Skeletal muscle satellite cell (primary cell): ENCODE measurements at regions not wholly inside any gene's neighbourhood (a gene's known extent, or its start where the extent isn't known, plus 50 kb on each side); places are given as distances from the start of the nearest gene placed in this dataset.

ENCODE experiments used
- H3K27me3 ChIP-seq: 2 replicates; pipeline ENCODE4 v1.7.0; 2013; ENCODE audit warnings: low read length; ENCODE audit not compliant: control insufficient read depth, insufficient read depth
- H3K36me3 ChIP-seq: 2 replicates; pipeline ENCODE4 v1.7.0; 2013; ENCODE audit warnings: mild to moderate bottlenecking, control low read depth, low read length; ENCODE audit not compliant: insufficient read depth
- H3K4me1 ChIP-seq: 2 replicates; pipeline ENCODE4 v1.7.0; 2013; ENCODE audit warnings: low read length; ENCODE audit not compliant: control insufficient read depth, insufficient read depth
- H3K4me2 ChIP-seq: 2 replicates; pipeline ENCODE4 v1.7.0; 2013; ENCODE audit warnings: mild to moderate bottlenecking, low read length
- H3K4me3 ChIP-seq: 2 replicates; pipeline ENCODE4 v1.7.0; 2013; ENCODE audit warnings: low read length
- H3K9ac ChIP-seq: 2 replicates; pipeline ENCODE4 v1.7.0; 2013; ENCODE audit warnings: mild to moderate bottlenecking, low read depth, low read length, moderate library complexity
- H3K9me3 ChIP-seq: replicated peaks from 2 replicates; pipeline ENCODE4 v1.7.0; 2013; ENCODE audit warnings: mild to moderate bottlenecking, control low read depth, low read length

- Histone ChIP-seq H3K27me3 (no peaks in the 10 kb centered on the region), H3K4me3 (no peak overlapping the region), H3K4me1 (peaks cover 6% of the 10 kb centered on the region), H3K36me3 (peaks cover 4% of the 10 kb centered on the region), H3K9ac (no peak overlapping the region), H3K4me2 (no peak overlapping the region), H3K9me3 (no peaks in the 10 kb centered on the region)
Observed at GRCh38 chr14:100409651-100410050, 86.5 kb downstream of the SLC25A47 start.

- H3K9me3 ChIP-seq: no peaks in the 10 kb centered on the region
- H3K4me1 ChIP-seq: peaks cover 6% of the 10 kb centered on the region
- H3K9ac ChIP-seq: no peak overlapping the region
- peaks cover 4% of the 10 kb centered on the region for H3K36me3 ChIP-seq
- H3K27me3 ChIP-seq: no peaks in the 10 kb centered on the region
- H3K4me3 ChIP-seq: no peak overlapping the region
- no peak overlapping the region for H3K4me2 ChIP-seq
Observed at GRCh38 chr14:100410056-100410565, 87.0 kb downstream of the SLC25A47 start.

GRCh38 chr14:100413699-100414098 lies 90.6 kb downstream of the SLC25A47 start:
- Histone ChIP-seq H3K9ac (no peak overlapping the region), H3K4me1 (peaks cover 15% of the 10 kb centered on the region), H3K27me3 (no peaks in the 10 kb centered on the region), H3K4me3 (no peak overlapping the region), H3K36me3 (no peaks in the 10 kb centered on the region), H3K9me3 (no peaks in the 10 kb centered on the region), H3K4me2 (no peak overlapping the region)

- H3K4me1 ChIP-seq: peaks cover 15% of the 10 kb centered on the region
- H3K36me3 ChIP-seq: no peaks in the 10 kb centered on the region
- H3K9ac ChIP-seq: no peak overlapping the region
- no peaks in the 10 kb centered on the region for H3K9me3 ChIP-seq
- H3K4me3 ChIP-seq: no peak overlapping the region
- H3K27me3 ChIP-seq: no peaks in the 10 kb centered on the region
- H3K4me2 ChIP-seq: no peak overlapping the region
Observed at GRCh38 chr14:100415226-100415625, 92.1 kb downstream of the SLC25A47 start.

GRCh38 chr14:100416081-100416680 lies 93.0 kb downstream of the SLC25A47 start:
- Histone ChIP-seq H3K9me3 (no peaks in the 10 kb centered on the region), H3K9ac (no peak overlapping the region), H3K4me1 (peaks cover 15% of the 10 kb centered on the region), H3K27me3 (no peaks in the 10 kb centered on the region), H3K4me2 (no peak overlapping the region), H3K36me3 (no peaks in the 10 kb centered on the region), H3K4me3 (no peak overlapping the region)

GRCh38 chr14:100416921-100417860 lies 94.1 kb downstream of the SLC25A47 start:
- H3K9me3 ChIP-seq: no peaks in the 10 kb centered on the region
- H3K36me3 ChIP-seq: no peaks in the 10 kb centered on the region
- H3K9ac ChIP-seq: peak overlapping the region; percentile 32

GRCh38 chr14:100419856-100420255 lies 96.7 kb downstream of the SLC25A47 start:
- Histone ChIP-seq H3K4me2 (no peak overlapping the region), H3K4me3 (no peak overlapping the region), H3K36me3 (no peaks in the 10 kb centered on the region), H3K4me1 (peaks cover 31% of the 10 kb centered on the region), H3K9me3 (no peaks in the 10 kb centered on the region), H3K9ac (no peak overlapping the region), H3K27me3 (no peaks in the 10 kb centered on the region)

More at GRCh38 chr14:100416921-100417860, 94.1 kb downstream of the SLC25A47 start:
- peak overlapping the region; percentile 45 for H3K4me2 ChIP-seq
- H3K4me3 ChIP-seq: no peak overlapping the region
- H3K27me3 ChIP-seq: no peaks in the 10 kb centered on the region
- peaks cover 20% of the 10 kb centered on the region for H3K4me1 ChIP-seq

GRCh38 chr14:100421756-100422470 lies 98.8 kb downstream of the SLC25A47 start:
- Histone ChIP-seq H3K9me3 (no peaks in the 10 kb centered on the region), H3K9ac (no peak overlapping the region), H3K4me1 (peaks cover 26% of the 10 kb centered on the region), H3K36me3 (no peaks in the 10 kb centered on the region), H3K4me2 (no peak overlapping the region), H3K4me3 (no peak overlapping the region), H3K27me3 (no peaks in the 10 kb centered on the region)

- Histone ChIP-seq H3K9me3 (no peaks in the 10 kb centered on the region), H3K4me3 (no peak overlapping the region), H3K4me2 (peak overlapping the region; percentile 31), H3K36me3 (no peaks in the 10 kb centered on the region), H3K9ac (no peak overlapping the region), H3K27me3 (no peaks in the 10 kb centered on the region), H3K4me1 (peaks cover 19% of the 10 kb centered on the region)
Observed at GRCh38 chr14:100422556-100423316, 99.6 kb downstream of the SLC25A47 start.

- Histone ChIP-seq H3K36me3 (no peaks in the 10 kb centered on the region), H3K4me2 (peak overlapping the region; percentile 31), H3K27me3 (no peaks in the 10 kb centered on the region), H3K4me1 (peaks cover 18% of the 10 kb centered on the region), H3K9me3 (no peaks in the 10 kb centered on the region), H3K4me3 (no peak overlapping the region), H3K9ac (no peak overlapping the region)
Observed at GRCh38 chr14:100423317-100424010, 100.3 kb downstream of the SLC25A47 start.
